ENCODE measurements at regions not wholly inside any gene's neighbourhood (a gene's known extent, or its start where the extent isn't known, plus 50 kb on each side); places are given as distances from the start of the nearest gene placed in this dataset.

DNA sequence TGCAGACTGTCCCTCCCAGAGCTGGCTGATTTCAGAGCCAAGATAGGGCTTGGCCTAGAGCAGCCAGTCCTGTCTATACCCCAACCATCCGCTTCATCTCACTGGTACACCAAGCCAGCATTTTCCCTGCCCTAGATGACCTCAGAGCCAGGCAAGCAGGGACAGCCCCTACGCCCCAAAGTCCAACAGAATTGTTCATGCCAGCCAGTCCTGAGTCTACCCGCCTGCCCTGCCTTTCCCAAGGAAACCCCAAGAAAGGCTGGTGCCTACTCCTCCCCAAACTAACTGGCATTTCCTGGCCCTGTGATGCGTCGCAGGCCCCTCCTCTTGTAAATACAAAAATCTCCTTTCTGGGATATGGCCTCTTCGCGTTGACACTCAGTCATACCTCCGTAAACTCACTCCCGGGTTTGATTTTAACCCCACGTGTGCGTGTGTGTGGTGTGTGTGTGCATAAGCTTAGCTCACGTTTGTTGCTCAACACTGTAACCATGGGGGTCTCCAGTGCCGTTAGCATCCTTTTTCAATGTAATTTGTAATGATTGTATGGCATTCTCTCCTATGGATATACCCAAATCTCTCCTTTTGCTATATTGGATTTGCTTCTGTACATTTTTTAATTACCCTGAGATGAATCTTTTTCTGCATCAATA, 75.3 kb downstream of the SIK1 start:
- intact Hi-C loops (cut with DNase I, micrococcal nuclease) = no loop called here
- DNase-seq (no peak), ATAC-seq (no peak)

DNA sequence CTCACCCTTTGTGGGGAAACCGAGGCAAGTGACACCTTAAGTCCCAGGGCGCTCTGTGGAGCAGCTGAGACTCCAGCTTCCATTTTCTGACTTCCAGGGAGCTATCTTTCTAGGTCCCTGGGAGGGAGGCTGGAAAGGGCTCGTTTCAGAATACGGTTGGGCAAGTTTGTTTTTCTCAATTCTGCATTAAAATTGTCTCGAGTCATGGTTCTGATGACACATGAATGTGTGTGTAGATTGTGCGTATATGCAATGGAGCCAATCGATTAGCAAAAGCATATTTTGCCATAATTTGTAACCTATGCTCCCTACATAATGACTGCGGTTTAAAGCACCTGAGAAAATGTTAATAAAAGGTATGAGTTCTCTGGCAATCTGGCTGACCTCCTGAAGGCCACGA, 77.3 kb downstream of the SIK1 start:
- DNase-seq (no peak), ATAC-seq (no peak)
- intact Hi-C loops (cut with DNase I, micrococcal nuclease) = no loop called here

DNA sequence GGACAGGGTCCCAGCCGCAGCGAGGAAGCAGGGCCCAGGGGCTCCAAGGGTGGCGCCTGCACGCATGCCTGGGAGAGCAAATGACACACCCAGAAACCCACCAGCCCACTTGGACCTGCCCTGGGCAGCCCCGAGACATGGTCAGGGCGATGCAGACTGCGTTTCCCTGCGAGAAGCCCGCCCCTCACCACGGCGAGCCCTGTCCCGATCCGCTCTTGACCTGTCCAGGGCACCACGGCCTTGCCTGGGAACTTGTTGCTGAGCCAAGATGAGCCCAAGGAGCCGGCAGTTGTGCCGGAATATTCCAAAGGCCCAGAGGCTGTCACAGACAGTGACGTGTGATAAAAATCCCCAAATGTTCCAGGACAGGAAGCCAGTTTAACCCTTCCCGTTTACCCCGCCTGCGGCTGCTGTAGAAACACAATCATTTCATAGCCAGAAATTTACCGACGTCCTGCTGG, 78.1 kb downstream of the SIK1 start:
- intact Hi-C loops (cut with DNase I, micrococcal nuclease) = no loop called here
- ATAC-seq (no peak), DNase-seq (no peak)

DNA sequence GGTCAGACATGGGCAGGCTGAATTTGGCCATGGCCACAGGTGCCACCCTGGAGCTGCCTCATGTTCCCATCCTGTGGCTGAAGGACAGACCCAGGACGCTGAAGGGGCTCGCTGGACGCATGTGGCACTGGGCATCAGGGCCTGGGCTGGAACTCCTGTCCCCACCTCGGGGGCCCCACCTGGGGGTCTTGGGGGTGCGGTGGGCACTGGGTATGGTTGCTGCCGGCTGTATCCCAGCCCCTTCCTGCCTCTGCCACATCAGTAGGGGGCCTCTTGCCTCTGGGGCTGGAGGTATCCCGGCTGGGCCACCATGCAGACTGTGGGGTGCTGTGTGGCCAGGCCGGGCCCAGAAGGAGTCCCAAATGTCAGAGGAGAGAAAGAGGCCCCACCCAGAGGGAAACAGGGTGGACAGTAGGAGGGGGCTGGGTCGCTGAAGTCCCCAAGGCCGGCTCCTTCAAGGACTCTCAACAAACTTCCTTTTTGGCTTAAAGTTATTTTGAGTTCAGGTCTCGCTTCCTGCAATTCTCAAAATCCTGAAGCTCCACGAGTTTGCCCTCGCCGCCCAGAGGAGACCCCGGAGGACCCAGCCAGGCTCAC, 78.7 kb downstream of the SIK1 start:
- intact Hi-C loops (cut with DNase I, micrococcal nuclease) = no loop called here
- ATAC-seq (no peak), DNase-seq (no peak)

DNA sequence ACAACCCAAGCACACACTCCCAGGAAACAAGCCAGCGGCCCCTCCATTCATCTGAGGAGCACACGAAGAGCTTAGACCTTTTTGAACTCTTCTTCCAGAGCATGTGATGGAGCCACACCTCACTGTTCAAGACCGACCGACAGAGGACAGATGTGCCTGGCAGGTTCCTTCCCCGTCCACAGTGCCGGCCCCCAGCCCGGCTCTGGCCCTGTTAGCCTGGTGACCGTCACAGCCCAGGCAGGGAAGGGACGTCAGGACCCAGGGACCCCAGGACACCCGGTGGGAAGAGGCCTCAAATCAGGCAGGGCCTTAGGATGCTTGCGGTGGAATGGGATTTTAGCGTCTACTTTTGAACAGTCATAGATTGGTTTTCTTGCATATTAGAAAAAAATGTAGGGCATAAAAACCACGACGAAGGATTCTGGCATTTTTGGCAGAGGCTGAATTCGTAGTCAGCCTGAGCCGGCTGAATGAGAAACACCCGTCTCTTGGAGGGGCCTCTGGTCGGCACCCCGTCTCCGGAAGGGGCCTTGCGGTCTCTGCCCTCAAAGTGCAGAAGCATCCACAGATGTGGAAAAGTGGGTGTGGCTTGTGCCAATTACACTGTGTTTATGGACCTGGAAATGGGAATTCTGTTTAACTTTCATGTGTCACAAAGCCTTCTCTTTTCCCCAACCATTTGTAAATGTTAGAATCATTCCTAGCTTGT, 79.3 kb downstream of the SIK1 start:
- intact Hi-C loops (cut with DNase I, micrococcal nuclease) = no loop called here
- no peak for DNase-seq
- no peak for ATAC-seq

DNA sequence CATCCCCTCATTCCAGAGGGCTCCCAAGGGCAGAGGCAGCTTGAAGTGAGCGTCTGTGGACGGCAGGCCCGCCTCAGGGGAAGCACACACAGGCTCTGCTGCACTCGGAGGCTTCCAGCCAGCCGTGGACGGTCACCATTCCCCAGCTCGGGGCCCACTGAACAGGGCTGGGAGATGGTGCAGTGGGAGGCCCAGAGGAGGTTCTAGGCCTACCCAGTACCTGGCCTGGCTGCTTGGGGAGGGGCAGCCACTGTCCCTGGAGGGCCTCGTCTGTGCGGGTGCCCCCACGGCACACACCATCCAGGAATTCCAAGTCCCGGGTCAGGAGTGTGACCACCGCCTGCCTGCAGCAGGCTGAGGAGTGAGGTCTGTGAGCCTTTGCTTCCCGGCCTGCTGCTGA, 80.4 kb downstream of the SIK1 start:
- intact Hi-C loops (cut with DNase I, micrococcal nuclease) = no loop called here
- ATAC-seq (no peak), DNase-seq (no peak)

DNA sequence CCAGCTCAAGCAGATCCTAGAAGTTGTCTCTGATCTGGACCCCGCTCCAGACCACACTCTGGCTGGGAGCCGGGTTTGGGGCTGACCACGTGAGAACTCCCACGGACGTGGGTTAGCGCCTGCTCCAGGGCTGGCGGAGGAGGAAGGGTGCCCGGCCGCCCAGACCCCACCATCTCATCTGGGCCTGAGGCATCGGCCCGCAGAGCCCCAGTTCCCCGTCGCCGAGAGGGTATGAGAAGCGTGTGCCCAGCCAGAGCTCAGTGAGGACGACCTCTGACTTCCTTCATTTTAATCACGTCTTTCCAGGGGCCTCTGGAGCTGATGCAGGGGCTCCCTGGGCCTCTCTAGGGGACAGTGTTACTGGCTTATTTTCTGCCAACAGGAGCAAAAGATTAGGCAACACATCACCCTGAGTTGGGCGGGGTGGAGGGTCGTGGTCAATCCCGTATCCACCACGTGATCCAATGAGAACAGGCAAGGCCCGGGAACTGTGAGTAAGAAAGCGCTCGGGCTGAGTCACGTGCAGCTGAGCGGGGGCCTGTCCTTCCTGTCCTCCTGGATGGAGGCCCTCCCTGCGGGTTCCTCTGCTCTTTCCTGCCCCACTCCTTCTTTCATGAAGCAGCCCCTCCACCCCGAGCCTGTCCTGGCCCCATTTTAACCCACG, 81.1 kb downstream of the SIK1 start:
- no peak for DNase-seq
- ATAC-seq = no peak
- intact Hi-C loops (cut with DNase I, micrococcal nuclease) = no loop called here

DNA sequence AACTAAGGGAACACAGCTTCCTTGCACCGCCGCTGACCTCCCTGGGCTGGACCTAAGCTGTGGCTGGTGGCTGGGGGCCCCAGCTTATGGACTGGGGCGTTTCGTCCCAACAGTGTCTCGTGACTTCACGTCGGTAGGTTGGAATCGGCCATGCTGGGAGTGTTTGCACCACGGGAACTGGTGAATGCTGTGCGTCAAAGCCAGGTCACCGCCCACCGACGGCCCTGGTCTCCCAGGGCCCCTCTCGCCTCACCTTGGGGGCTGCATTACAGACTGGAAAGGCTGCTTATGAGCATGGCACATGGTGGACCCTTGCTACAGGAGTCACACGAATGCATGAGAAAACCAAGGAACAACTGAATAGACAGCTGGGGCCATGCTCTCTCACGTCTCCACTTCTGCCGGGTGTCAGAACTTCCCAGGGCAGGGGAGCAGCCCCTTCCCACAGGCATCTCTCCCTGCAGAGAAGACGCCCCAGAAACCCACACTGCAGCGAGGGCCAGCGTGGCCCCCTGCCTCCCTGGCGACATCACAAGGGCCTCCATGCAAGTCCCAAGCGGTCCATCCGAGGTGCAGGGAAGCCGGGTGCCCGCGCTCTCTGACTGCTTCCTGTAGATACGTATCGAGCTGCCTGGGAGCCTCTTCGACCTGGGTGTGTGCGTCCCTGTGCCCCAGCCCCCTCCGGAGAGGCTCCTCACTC, 81.7 kb downstream of the SIK1 start:
- DNase-seq (no peak), ATAC-seq (no peak)
- intact Hi-C loops (cut with DNase I, micrococcal nuclease) = no loop called here

DNA sequence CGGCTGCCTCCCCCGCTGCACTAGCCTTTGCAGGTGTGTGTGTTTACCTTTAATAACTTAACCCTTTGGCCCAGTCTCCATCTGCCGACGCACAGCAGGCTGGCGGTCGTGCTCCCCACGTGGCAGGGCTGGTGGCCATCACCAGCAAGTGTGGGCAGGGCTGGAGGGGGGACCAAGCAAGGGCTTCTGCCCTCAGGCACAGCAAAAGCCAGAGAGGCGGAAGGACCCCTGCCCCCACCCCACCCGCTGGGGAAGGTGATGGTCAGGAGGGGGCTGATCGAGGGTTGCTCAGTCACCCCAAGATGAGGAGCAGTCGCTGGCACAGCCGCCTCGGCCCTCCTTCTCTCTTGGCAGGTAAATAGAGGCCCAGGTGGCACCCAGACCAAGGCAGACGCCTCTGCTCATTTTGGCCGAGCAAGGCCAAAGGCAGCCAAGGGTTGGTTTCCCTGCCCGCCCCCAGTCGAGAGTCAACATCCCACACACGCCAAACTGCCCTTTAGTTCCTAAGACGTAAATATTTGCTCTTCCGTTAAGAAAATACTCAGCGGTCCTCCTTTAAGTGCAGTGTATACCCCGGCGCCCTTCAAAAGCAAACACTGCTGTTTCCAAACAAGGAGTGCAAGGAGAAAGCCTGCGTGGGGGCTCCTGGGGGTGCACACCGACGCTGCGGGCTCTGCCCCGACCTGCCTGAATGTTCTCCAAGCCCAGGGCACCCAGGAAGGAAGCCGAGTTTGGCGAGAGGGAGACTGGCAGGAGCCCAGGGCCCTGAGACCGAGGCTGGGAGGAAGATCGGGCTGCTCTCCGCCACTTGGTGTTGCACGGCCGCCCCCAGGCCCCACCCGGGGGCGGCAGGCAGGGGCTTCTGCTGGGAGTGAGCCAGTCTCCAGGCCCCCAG, 82.7 kb downstream of the SIK1 start:
- intact Hi-C loops (cut with DNase I, micrococcal nuclease) = no loop called here
- ATAC-seq (peak; percentile 48), DNase-seq (peak in 1 of 2 donors; percentile 48)

DNA sequence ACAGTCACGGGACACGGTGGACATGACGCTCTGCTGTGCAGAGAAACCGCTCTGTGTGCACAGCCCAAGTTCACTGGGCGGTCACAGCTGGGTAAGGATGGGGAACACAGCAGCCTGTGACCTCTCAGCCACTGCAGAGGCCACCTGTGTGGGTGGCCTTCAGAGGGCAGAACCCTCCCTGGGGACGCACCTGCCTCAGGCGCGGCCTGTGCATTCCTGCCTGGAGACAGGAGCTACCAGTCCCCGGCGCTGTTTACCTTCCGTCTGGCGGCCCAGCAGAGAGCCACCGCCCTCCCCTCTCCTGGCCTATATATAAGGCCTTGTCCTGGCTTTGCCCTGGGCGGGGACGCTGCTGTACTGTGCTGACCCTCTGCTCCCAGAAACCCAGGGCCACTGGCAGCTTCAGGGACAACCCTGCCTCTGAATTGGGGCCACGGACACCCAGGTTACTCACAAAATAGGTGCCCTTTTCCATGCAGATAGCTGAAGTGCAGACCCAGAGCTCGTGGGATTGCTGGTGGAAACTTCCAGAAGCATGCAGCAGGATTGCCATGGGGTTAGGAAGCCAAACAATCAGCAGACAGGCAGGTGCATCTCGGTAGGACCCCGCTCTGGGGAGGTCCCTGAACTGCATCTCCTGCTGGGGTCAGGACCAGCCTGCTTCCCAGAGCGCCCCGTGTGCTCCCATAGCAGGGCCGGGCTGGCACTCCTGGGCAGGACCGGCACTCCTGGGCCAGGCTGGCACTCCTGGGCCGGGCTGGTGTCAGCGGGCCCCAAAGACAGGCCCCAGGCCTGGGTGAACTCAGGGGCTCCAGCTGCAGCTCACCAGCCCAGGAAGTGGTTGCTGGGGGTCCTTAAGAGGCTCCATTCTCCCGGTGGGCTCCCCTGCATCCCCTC, 83.6 kb downstream of the SIK1 start:
- peak; percentile 92 for ATAC-seq
- DNase-seq = peak; percentile 86 to 93
- intact Hi-C loops (cut with DNase I, micrococcal nuclease) = no loop called here

DNA sequence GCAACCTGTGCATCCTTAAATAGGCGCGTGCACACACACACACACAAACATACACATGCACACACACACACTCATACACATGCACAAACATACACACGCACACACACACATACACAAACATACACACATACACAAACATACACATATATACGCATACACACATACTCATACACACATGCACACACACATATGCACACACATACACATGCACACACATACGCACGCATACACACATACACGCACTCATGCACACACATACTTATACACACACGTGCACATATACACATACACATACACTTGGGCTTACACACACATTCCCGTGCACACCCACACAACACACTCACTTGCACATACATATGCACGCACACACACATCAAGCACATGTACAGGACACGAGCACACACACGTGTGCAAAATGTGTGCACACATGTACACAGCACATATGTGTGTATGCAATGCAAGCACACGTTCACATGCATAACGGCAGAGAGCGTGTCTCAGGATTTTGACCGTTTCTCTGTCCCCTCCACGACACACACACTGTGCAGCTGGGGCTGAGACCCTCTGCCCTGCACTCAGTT, 84.5 kb downstream of the SIK1 start:
- intact Hi-C loops (cut with DNase I, micrococcal nuclease) = no loop called here
- DNase-seq (no peak), ATAC-seq (no peak)

DNA sequence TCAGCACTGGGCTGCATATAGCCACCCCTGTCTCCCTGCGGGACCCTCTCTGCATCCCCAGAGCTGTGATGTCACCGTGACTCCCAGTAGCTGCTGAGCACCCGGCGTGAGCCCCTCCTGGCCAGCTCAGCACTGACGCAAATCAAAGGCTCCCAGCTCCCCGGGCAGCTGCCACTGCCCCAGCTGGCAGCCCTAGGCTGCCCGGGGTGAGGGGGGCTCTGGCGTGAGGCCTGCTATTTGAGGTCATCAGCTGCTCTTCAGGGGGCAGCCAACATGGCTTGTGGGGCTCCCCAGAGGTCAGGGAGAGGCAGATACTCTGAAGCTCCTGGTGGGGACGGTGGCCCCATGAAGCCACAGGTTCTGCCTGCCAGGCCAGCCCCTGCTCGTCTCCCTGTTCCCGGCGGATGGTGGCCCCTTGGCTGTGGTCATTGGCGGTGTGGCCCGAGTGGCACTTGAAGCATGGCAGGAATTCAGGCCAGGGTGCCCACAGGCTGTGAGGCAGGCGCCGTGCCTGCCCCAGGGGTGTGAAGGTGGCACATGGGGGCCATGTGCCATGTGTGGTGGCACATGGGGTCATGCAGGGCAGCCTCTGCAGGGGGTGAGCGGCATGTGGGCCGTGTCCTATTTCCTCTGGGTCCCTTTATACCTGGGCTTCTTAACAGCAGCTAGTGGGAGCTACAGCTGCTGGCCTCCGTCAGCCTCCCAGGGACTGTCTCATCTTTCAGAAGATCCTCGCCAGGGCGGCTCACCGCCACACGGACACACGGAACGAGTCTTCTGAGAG, 85.4 kb downstream of the SIK1 start:
- DNase-seq = no peak
- ATAC-seq = no peak
- intact Hi-C loops (cut with DNase I, micrococcal nuclease) = no loop called here

DNA sequence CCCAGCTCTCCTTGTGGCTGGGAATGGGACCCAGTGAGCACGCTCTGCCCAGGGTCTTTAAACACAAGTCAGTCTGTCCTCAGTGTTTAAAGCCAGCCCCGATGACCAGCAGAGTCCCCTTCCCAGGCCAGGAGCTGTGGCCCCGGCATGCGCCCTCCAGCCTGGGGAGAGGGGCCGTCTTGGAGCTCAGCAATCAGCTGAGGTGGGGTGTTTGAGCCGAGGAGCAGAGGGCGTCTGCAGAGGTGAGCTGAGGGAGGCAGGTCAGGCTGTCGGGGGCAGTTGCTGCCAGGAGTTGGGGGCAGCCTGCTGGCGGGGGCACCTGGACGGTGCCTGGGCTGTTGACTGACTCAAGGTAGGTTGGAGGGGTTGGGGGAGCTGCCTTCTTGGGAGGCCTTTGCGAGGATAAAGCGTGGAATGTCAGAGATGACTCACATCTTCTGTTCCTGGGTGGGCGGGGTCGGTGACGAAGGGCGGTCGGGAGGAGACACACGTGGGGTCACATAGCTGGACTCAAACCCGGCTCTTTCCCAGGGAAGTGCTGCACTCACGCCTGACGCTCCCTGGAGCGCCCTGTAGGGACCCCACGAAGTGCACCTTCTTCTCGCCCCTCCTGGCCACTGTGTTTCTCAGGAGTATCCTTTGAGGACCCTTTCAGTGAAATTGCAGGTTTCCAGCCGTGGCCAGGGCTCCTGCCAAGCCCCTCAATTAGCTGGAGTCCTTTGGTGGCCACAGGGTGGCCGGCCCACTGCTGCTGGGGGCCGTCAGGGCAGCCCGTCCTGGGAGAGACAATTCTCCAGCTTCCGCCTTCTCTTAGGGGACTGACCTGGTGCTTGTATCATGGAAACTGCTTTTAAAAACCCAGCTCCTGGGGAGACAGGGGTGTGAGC, 86.2 kb downstream of the SIK1 start:
- ATAC-seq (no peak), DNase-seq (no peak)
- intact Hi-C loops (cut with DNase I, micrococcal nuclease) = no loop called here

DNA sequence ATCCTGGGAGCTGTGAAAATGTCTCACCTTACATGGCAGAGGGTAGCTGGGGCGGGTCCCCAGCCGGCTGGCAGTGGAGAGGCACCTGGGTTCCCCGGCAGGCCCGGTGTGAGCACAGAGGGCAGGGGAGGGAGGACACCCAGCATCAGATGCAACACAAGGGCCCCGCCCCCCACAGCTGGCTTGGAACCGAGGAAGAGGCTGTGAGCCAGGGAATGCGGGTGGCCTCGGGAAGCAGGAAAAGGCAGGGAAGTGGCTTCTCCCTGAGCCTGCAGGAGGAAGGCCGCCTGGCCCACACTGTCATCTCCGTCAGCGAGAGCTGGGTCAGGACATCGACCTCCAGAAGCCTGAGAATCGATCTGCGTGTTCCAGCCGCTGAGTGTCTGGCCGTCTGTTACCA, 87.3 kb downstream of the SIK1 start:
- intact Hi-C loops (cut with DNase I, micrococcal nuclease) = no loop called here

DNA sequence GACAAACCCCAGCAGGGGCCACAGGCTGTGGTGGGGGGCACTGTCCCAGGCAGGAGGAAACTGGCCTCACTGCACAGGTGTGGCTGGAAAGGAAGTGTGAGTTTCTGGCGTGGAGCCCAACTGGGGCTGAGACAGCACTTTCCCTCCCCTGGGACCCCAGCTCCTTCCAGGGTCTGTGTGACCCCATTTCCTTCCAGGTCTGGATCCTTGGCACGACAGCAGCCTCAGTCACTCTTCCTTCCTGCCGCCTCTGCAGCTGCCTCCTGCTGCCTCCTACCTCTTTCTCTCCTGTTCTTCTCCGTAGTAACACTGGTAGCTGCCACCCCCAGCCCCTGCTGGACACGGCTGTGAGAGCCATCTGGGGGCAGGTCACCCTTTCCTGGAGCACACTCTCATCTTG, 88.0 kb downstream of the SIK1 start:
- ATAC-seq (no peak), DNase-seq (no peak)
- intact Hi-C loops (cut with DNase I, micrococcal nuclease) = no loop called here

More for the DNA sequence above, 87.3 kb downstream of the SIK1 start:
- ATAC-seq = no peak
- DNase-seq = no peak
